GM12878 (cell line): ENCODE measurements at regions not wholly inside any gene's neighbourhood (a gene's known extent, or its start where the extent isn't known, plus 50 kb on each side); places are given as distances from the start of the nearest gene placed in this dataset.

Experiments
- ATAC-seq: fragments of 200-7000 bp; cut with Tn5 transposase; 3 replicates; pipeline ENCODE4 v1.9.1; 2020; ENCODE audit warnings: mild to moderate bottlenecking, moderate library complexity
- BruUV-seq: library from RNA; stranded (reverse); fragments of 400-500 nt; replicated peaks from 2 replicates; lab custom pipeline; 2021; lab: Mats Ljungman, UMichigan
- CTCF ChIA-PET: fragments of 300-600 bp; sonication (Branson Sonifier 250); formaldehyde crosslinking; extraction: SDS; loops from one replicate; lab custom pipeline; 2021; ENCODE audit warnings: inconsistent platforms; lab: Yijun Ruan, JAX
- POLR2A ChIA-PET: fragments of 350-600 bp; formaldehyde crosslinking; extraction: SDS; loops from one replicate; lab custom pipeline; 2021; ENCODE audit warnings: inconsistent platforms; lab: Charles Lee
- RAD21 ChIA-PET: fragments of 300-600 bp; sonication (Branson Sonifier 250); formaldehyde crosslinking; loops from one replicate; lab custom pipeline; 2023; ENCODE audit warnings: antibody characterized with exemption; ENCODE audit not compliant: unreplicated experiment; lab: Charles Lee
- SMC1A ChIA-PET: fragments of 300-600 bp; sonication (Branson Sonifier 250); formaldehyde crosslinking; loops from one replicate; lab custom pipeline; 2023; ENCODE audit not compliant: unreplicated experiment, uncharacterized antibody; lab: Charles Lee
- DNase-seq: peaks from one replicate; pipeline ENCODE4 v3.0.0-alpha.2; 2011; ENCODE audit warnings: low read depth, low spot score
- FAIRE-seq: peaks from 3 replicates; lab custom pipeline; 2011; peaks lifted over from hg19 to GRCh38; lab: Jason Lieb, UNC
- H2AFZ ChIP-seq: 2 replicates; pipeline ENCODE4 v1.6.0; 2011; ENCODE audit warnings: low read depth, low read length, control low read depth; ENCODE audit not compliant: control insufficient read depth
- H3K27ac ChIP-seq: 2 replicates; pipeline ENCODE4 v1.5.1; 2011; ENCODE audit warnings: control low read depth; ENCODE audit not compliant: control insufficient read depth, insufficient read depth
- H3K27me3 ChIP-seq, 2 experiments: replicated peaks in 1 of 2; 2 replicates each; pipeline versions ENCODE4 v1.6.0 to v1.6.1; 2011; ENCODE audit warnings: low read length in 1 of 2; ENCODE audit not compliant: control insufficient read depth in 2 of 2, insufficient read depth in 2 of 2
- H3K36me3 ChIP-seq, 2 experiments: 2 replicates each; pipeline ENCODE4 v1.5.1; 2011; ENCODE audit warnings: low read length in 1 of 2; ENCODE audit not compliant: control insufficient read depth in 2 of 2, insufficient read depth in 2 of 2
- H3K4me1 ChIP-seq: 2 replicates; pipeline ENCODE4 v1.6.1; 2011; ENCODE audit warnings: mild to moderate bottlenecking, low read length, moderate library complexity, mixed read lengths; ENCODE audit not compliant: control insufficient read depth, insufficient read depth
- H3K4me2 ChIP-seq: 2 replicates; pipeline ENCODE4 v1.6.0; 2011; ENCODE audit warnings: control low read depth; ENCODE audit not compliant: control insufficient read depth, insufficient read depth
- H3K4me3 ChIP-seq: fragments of 200-600 bp; sonication (generic); 2 replicates; pipeline ENCODE4 v1.5.1; 2016
- H3K79me2 ChIP-seq: 2 replicates; pipeline ENCODE4 v1.6.0; 2011; ENCODE audit warnings: low read length; ENCODE audit not compliant: control insufficient read depth, insufficient read depth
- H3K9ac ChIP-seq: 2 replicates; pipeline ENCODE4 v1.8.0; 2011; ENCODE audit warnings: low read length, control low read depth, mixed read lengths; ENCODE audit not compliant: control insufficient read depth, insufficient read depth
- H3K9me3 ChIP-seq: replicated peaks from 3 replicates; pipeline ENCODE4 v1.5.1; 2011; ENCODE audit warnings: mild to moderate bottlenecking, low read length; ENCODE audit not compliant: control insufficient read depth, insufficient read depth
- H4K20me1 ChIP-seq: 2 replicates; pipeline ENCODE4 v1.6.0; 2011; ENCODE audit not compliant: control insufficient read depth, insufficient read depth
- HDAC2 ChIP-seq: fragments of 200-600 bp; sonication (generic); IDR thresholded peaks from 2 replicates; pipeline ENCODE4 v1.6.1; 2017
- KLF5 ChIP-seq: fragments of 450-650 bp; IDR thresholded peaks from 2 replicates; pipeline ENCODE4 v1.6.1; 2014; ENCODE audit warnings: mild to moderate bottlenecking; ENCODE audit not compliant: partially characterized antibody
- MYB ChIP-seq: fragments of 150-350 bp; IDR thresholded peaks from 2 replicates; pipeline ENCODE4 v1.6.1; 2014; ENCODE audit warnings: mild to moderate bottlenecking, low read depth, low read length, borderline replicate concordance
- NFXL1 ChIP-seq: fragments of 450-650 bp; IDR thresholded peaks from 2 replicates; pipeline ENCODE4 v1.6.1; 2017; ENCODE audit warnings: antibody characterized with exemption, mild to moderate bottlenecking, borderline replicate concordance
- PRDM15 ChIP-seq: fragments of 450-650 bp; formaldehyde crosslinking; IDR thresholded peaks from 2 replicates; pipeline ENCODE4 v1.4.0; 2020; ENCODE audit warnings: mild to moderate bottlenecking, moderate library complexity
- TCF12 ChIP-seq: IDR thresholded peaks from 2 replicates; pipeline ENCODE4 v1.6.1; 2011; ENCODE audit warnings: low read depth, mild to moderate bottlenecking, low read length
- WGBS: methylation state at CpG from one replicate; pipeline ENCODE4 v1.1.6; 2016; ENCODE audit warnings: low lambda C conversion rate; ENCODE audit not compliant: insufficient replicate concordance, insufficient coverage; ENCODE audit errors: missing lambda C conversion rate; 5-methylcytosine and 5-hydroxymethylcytosine counted together
- in situ Hi-C: fragments of 300-500 bp; cut with MboI; formaldehyde crosslinking; loops from 9 replicates; pipeline ENCODE4 v1.14.3; 2018; ENCODE audit warnings: mixed read lengths
- intact Hi-C: fragments of 100-400 bp; cut with micrococcal nuclease; formaldehyde crosslinking; loops from one replicate; pipeline ENCODE4 v1.14.2; 2022; ENCODE audit not compliant: unreplicated experiment

- TF ChIP-seq NFXL1 = no peak
- TF ChIP-seq KLF5 = no peak
- TF ChIP-seq, all 136 proteins: peak for 0
These were observed 189.0 kb upstream of the PRDM1 start (continued) for GRCh38 chr6:105897131-105897530.

- intact Hi-C loops (loop anchor here (10.0 kb wide), 2 partner anchors 188 to 412 kb away; partner anchors contain the start of gene PRDM1), in situ Hi-C loops (no loop called here)
- SMC1A ChIA-PET = no interaction called here
- BruUV-seq = no TSS peak
- H3K27me3 ChIP-seq = no peaks in the 10 kb centered on the region; a peak in 1 of 4 replicates
- H3K9me3 ChIP-seq = no peaks in the 10 kb centered on the region
- no peaks in the 10 kb centered on the region for H3K36me3 ChIP-seq
- H2AFZ ChIP-seq = no peak overlapping the region
- no peak for TF ChIP-seq MYB
- no peak for TF ChIP-seq HDAC2
- CTCF ChIA-PET = no interaction called here
- H3K9ac ChIP-seq = no peak overlapping the region
- no peak overlapping the region for H3K27ac ChIP-seq
- H3K4me3 ChIP-seq = no peak overlapping the region
- RAD21 ChIA-PET = no interaction called here
- DNase-seq = no peak
- H3K4me2 ChIP-seq = no peak overlapping the region
- POLR2A ChIA-PET = no interaction called here
- no peaks in the 10 kb centered on the region for H4K20me1 ChIP-seq
- WGBS = 21% methylated on average over 3 of the region's 3 CpGs
- no peak for ATAC-seq
- no peaks in the 10 kb centered on the region for H3K79me2 ChIP-seq
- peaks cover 12% of the 10 kb centered on the region for H3K4me1 ChIP-seq
- no peak for FAIRE-seq
These were observed 189.4 kb upstream of the PRDM1 start for GRCh38 chr6:105896821-105897095.

GRCh38 chr6:105896052-105896820 lies 189.9 kb upstream of the PRDM1 start:
- FAIRE-seq = no peak
- Histone ChIP-seq H3K27ac (no peak overlapping the region), H3K4me2 (no peak overlapping the region), H3K9me3 (no peaks in the 10 kb centered on the region), H2AFZ (no peak overlapping the region), H3K36me3 (no peaks in the 10 kb centered on the region), H3K27me3 (no peaks in the 10 kb centered on the region; a peak in 1 of 4 replicates), H3K79me2 (no peaks in the 10 kb centered on the region), H3K9ac (no peak overlapping the region), H3K4me3 (no peak overlapping the region), H4K20me1 (no peaks in the 10 kb centered on the region), H3K4me1 (peaks cover 12% of the 10 kb centered on the region)
- intact Hi-C loops (loop anchor here (10.0 kb wide), 2 partner anchors 189 to 411 kb away; partner anchors contain the start of gene PRDM1), in situ Hi-C loops (no loop called here)
- ATAC-seq = no peak
- 47% methylated on average over 12 of the region's 12 CpGs for WGBS
- ChIA-PET POLR2A (no interaction called here), CTCF (interaction anchor here (0.5 kb wide), 1 partner anchor 170 kb away, joined by 4 read pairs; no protein-coding TSS in a partner anchor), SMC1A (interaction anchor here (0.7 to 1.2 kb wide), 2 partner anchors 21 to 78 kb away, joined by 3 read pairs; no protein-coding TSS in a partner anchor), RAD21 (no interaction called here)
- DNase-seq = no peak
- BruUV-seq = no TSS peak
- TF ChIP-seq PRDM15 (CRISPR knock-in tag) = no peak
- TF ChIP-seq TCF12 = peak; percentile 62; the same call in 1 of the 2 replicates
